H1 (cell line): ENCODE measurements at regions not wholly inside any gene's neighbourhood (a gene's known extent, or its start where the extent isn't known, plus 50 kb on each side); places are given as distances from the start of the nearest gene placed in this dataset.

ENCODE experiments used
- GTF2F1 ChIP-seq: IDR thresholded peaks from 2 replicates; pipeline ENCODE4 v1.6.1; 2012; ENCODE audit warnings: low read depth, low read length, improper control_type of control experiment, borderline replicate concordance
- NANOG ChIP-seq: IDR thresholded peaks from 2 replicates; pipeline ENCODE4 v1.6.1; 2011; ENCODE audit warnings: low read length, low read depth, mild to moderate bottlenecking, inconsistent platforms; ENCODE audit not compliant: insufficient read depth, poor library complexity, severe bottlenecking
- POLR2A ChIP-seq, 2 experiments: IDR thresholded peaks; 1 replicate in 1 of 2; 2 replicates in 1 of 2; pipeline ENCODE4 v1.6.1; 2011; ENCODE audit warnings: low read depth in 2 of 2, low read length in 2 of 2, mild to moderate bottlenecking in 2 of 2; ENCODE audit errors: control extremely low read depth in 1 of 2
- RAD21 ChIP-seq, 2 experiments: IDR thresholded peaks in 1 of 2; conservative IDR thresholded peaks in 1 of 2; 2 replicates each; pipeline ENCODE4 v1.6.1; 2011; ENCODE audit warnings: low read depth in 2 of 2, low read length in 2 of 2, improper control_type of control experiment in 1 of 2, inconsistent platforms in 1 of 2, mild to moderate bottlenecking in 1 of 2, moderate library complexity in 1 of 2
- TF ChIP-seq, protein P1 (sequence below), 3 experiments: IDR thresholded peaks; 1 replicate in 2 of 3; 2 replicates in 1 of 3; pipeline versions ENCODE4 v1.5.1 to v1.6.1; 2011; ENCODE audit warnings: low read length in 3 of 3, mild to moderate bottlenecking in 3 of 3, inconsistent platforms in 2 of 3, low read depth in 1 of 3, moderate library complexity in 1 of 3; ENCODE audit not compliant: insufficient read depth in 1 of 3; ENCODE audit errors: control extremely low read depth in 1 of 3
- TF ChIP-seq, protein P2 (sequence below): IDR thresholded peaks from 2 replicates; pipeline ENCODE4 v1.6.1; 2012; ENCODE audit warnings: inconsistent platforms

DNA sequence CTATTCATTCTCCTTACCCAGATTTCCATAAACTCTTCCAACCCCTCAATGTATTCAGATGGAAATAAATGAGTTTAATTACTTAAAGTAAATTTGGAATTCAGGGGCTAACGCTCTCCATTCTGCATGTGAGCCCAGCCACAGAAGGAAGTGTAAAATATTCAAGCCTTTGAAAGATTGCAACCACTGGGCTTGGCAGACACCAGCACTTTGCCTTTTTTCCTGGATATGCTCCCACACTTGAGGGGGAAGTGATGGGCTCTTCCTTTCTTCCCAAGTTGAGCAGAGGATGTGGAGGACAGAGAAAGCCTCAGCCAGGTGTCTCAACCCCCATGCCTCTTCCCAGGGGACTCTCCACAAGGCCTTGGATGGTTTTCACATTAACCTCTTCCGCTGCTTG is 825.1 kb upstream of the EEF2KMT start:
- TF ChIP-seq, protein P1, sequence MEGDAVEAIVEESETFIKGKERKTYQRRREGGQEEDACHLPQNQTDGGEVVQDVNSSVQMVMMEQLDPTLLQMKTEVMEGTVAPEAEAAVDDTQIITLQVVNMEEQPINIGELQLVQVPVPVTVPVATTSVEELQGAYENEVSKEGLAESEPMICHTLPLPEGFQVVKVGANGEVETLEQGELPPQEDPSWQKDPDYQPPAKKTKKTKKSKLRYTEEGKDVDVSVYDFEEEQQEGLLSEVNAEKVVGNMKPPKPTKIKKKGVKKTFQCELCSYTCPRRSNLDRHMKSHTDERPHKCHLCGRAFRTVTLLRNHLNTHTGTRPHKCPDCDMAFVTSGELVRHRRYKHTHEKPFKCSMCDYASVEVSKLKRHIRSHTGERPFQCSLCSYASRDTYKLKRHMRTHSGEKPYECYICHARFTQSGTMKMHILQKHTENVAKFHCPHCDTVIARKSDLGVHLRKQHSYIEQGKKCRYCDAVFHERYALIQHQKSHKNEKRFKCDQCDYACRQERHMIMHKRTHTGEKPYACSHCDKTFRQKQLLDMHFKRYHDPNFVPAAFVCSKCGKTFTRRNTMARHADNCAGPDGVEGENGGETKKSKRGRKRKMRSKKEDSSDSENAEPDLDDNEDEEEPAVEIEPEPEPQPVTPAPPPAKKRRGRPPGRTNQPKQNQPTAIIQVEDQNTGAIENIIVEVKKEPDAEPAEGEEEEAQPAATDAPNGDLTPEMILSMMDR (IDR thresholded peaks at IDR 0.05; ENCODE audit: control extremely low read depth in 1 of 3, insufficient read depth in 1 of 3, low read depth in 1 of 3, low read length in 3 of 3), result no peak
- no peak for TF ChIP-seq GTF2F1
- TF ChIP-seq, protein P2, sequence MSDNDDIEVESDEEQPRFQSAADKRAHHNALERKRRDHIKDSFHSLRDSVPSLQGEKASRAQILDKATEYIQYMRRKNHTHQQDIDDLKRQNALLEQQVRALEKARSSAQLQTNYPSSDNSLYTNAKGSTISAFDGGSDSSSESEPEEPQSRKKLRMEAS, result no peak
- TF ChIP-seq NANOG, result no peak
- no peak for TF ChIP-seq POLR2A (IDR thresholded peaks at IDR 0.05; ENCODE audit: control extremely low read depth in 1 of 2, low read depth in 2 of 2, low read length in 2 of 2)
- TF ChIP-seq RAD21 (IDR thresholded peaks at IDR 0.05 in 1 of 2, conservative IDR thresholded peaks at IDR 0.05 in 1 of 2; ENCODE audit: low read depth in 2 of 2, low read length in 2 of 2), result no peak
